ENCODE measurements at regions not wholly inside any gene's neighbourhood (a gene's known extent, or its start where the extent isn't known, plus 50 kb on each side); places are given as distances from the start of the nearest gene placed in this dataset.

- no peaks in the 10 kb centered on the region for H3K27me3 ChIP-seq (ENCODE audit: insufficient read depth, low read length)
- no peaks in the 10 kb centered on the region for H3K36me3 ChIP-seq (ENCODE audit: insufficient read depth, low read length)
- no peak overlapping the region for H3K4me3 Mint-ChIP-seq (ENCODE audit: unreplicated experiment)
- H3K4me2 ChIP-seq (ENCODE audit: low read length): no peak overlapping the region
- DNase-seq (ENCODE audit: low read depth) (no peak), FAIRE-seq (no peak)
- peaks cover 5% of the 10 kb centered on the region for H3K4me1 ChIP-seq (ENCODE audit: insufficient read depth, low read length)
- no peaks in the 10 kb centered on the region for H3K79me2 ChIP-seq (ENCODE audit: insufficient read depth, low read length)
- H3K27ac ChIP-seq (ENCODE audit: low read depth, low read length): no peak overlapping the region
- no peaks in the 10 kb centered on the region for H3K27me3 Mint-ChIP-seq (ENCODE audit: low read depth, unreplicated experiment)
- no peak overlapping the region for H3K4me3 ChIP-seq (ENCODE audit: insufficient read depth, low read depth, low read length)
- no peak overlapping the region for H3K9ac ChIP-seq (ENCODE audit: low read length)
- H3K9me3 Mint-ChIP-seq (ENCODE audit: unreplicated experiment): no peaks in the 10 kb centered on the region
- no peak overlapping the region for H3K27ac Mint-ChIP-seq (ENCODE audit: unreplicated experiment)
- TF ChIP-seq CTCF (IDR thresholded peaks at IDR 0.05; ENCODE audit: insufficient read depth, low read depth, low read length): no peak
- no peak for TF ChIP-seq EZH2 (IDR thresholded peaks at IDR 0.05; ENCODE audit: insufficient read depth, low read length)
- no peaks in the 10 kb centered on the region for H4K20me1 ChIP-seq (ENCODE audit: insufficient read depth, low read length)
- no peaks in the 10 kb centered on the region for H3K9me3 ChIP-seq (ENCODE audit: insufficient read depth, low read depth, low read length)
- peaks cover 4% of the 10 kb centered on the region for H3K4me1 Mint-ChIP-seq (ENCODE audit: low read depth, unreplicated experiment)
- no peak overlapping the region for H2AFZ ChIP-seq (ENCODE audit: low read depth, low read length)
- H3K36me3 Mint-ChIP-seq (ENCODE audit: low read depth, unreplicated experiment): no peaks in the 10 kb centered on the region
These were observed 303.1 kb upstream of the SEMA6D start for GRCh38 chr15:47414207-47414606.

- H3K4me3 ChIP-seq (ENCODE audit: insufficient read depth, low read depth, low read length): no peak overlapping the region
- H3K36me3 ChIP-seq (ENCODE audit: insufficient read depth, low read length): no peaks in the 10 kb centered on the region
- H3K4me1 ChIP-seq (ENCODE audit: insufficient read depth, low read length): peaks cover 5% of the 10 kb centered on the region
- no peaks in the 10 kb centered on the region for H3K27me3 ChIP-seq (ENCODE audit: insufficient read depth, low read length)
- no peaks in the 10 kb centered on the region for H3K9me3 ChIP-seq (ENCODE audit: insufficient read depth, low read depth, low read length)
- H3K9ac ChIP-seq (ENCODE audit: low read length): no peak overlapping the region
- H3K36me3 Mint-ChIP-seq (ENCODE audit: low read depth, unreplicated experiment): no peaks in the 10 kb centered on the region
- no peak overlapping the region for H2AFZ ChIP-seq (ENCODE audit: low read depth, low read length)
- H3K27ac ChIP-seq (ENCODE audit: low read depth, low read length): no peak overlapping the region
- FAIRE-seq: no peak
- H3K4me2 ChIP-seq (ENCODE audit: low read length): peak overlapping the region; percentile 62
- no peaks in the 10 kb centered on the region for H3K9me3 Mint-ChIP-seq (ENCODE audit: unreplicated experiment)
- H3K27ac Mint-ChIP-seq (ENCODE audit: unreplicated experiment): no peak overlapping the region
- H3K4me3 Mint-ChIP-seq (ENCODE audit: unreplicated experiment): no peak overlapping the region
- no peaks in the 10 kb centered on the region for H4K20me1 ChIP-seq (ENCODE audit: insufficient read depth, low read length)
- no peaks in the 10 kb centered on the region for H3K27me3 Mint-ChIP-seq (ENCODE audit: low read depth, unreplicated experiment)
- H3K4me1 Mint-ChIP-seq (ENCODE audit: low read depth, unreplicated experiment): peaks cover 4% of the 10 kb centered on the region
- H3K79me2 ChIP-seq (ENCODE audit: insufficient read depth, low read length): no peaks in the 10 kb centered on the region
- DNase-seq (ENCODE audit: low read depth): no peak
- TF ChIP-seq CTCF (IDR thresholded peaks at IDR 0.05; ENCODE audit: insufficient read depth, low read depth, low read length) (no peak), EZH2 (IDR thresholded peaks at IDR 0.05; ENCODE audit: insufficient read depth, low read length) (no peak)
These were observed 301.8 kb upstream of the SEMA6D start for GRCh38 chr15:47415539-47415971.

GRCh38 chr15:47422881-47423665, 294.2 kb upstream of the SEMA6D start:
- Mint-ChIP-seq H3K27me3 (ENCODE audit: low read depth, unreplicated experiment) (peaks cover 3% of the 10 kb centered on the region), H3K4me3 (ENCODE audit: unreplicated experiment) (no peak overlapping the region), H3K9me3 (ENCODE audit: unreplicated experiment) (no peaks in the 10 kb centered on the region), H3K27ac (ENCODE audit: unreplicated experiment) (no peak overlapping the region), H3K36me3 (ENCODE audit: low read depth, unreplicated experiment) (no peaks in the 10 kb centered on the region), H3K4me1 (ENCODE audit: low read depth, unreplicated experiment) (peaks cover 2% of the 10 kb centered on the region)
- no peak overlapping the region for H3K9ac ChIP-seq (ENCODE audit: low read length)
- H3K4me1 ChIP-seq (ENCODE audit: insufficient read depth, low read length): peaks cover 4% of the 10 kb centered on the region
- no peak overlapping the region for H3K27ac ChIP-seq (ENCODE audit: low read depth, low read length)
- H3K4me3 ChIP-seq (ENCODE audit: insufficient read depth, low read depth, low read length): no peak overlapping the region
- H3K27me3 ChIP-seq (ENCODE audit: insufficient read depth, low read length): no peaks in the 10 kb centered on the region
- FAIRE-seq (no peak), DNase-seq (ENCODE audit: low read depth) (no peak)
- no peak overlapping the region for H2AFZ ChIP-seq (ENCODE audit: low read depth, low read length)
- TF ChIP-seq CTCF (IDR thresholded peaks at IDR 0.05; ENCODE audit: insufficient read depth, low read depth, low read length) (no peak), EZH2 (IDR thresholded peaks at IDR 0.05; ENCODE audit: insufficient read depth, low read length) (no peak)
- no peaks in the 10 kb centered on the region for H4K20me1 ChIP-seq (ENCODE audit: insufficient read depth, low read length)
- H3K9me3 ChIP-seq (ENCODE audit: insufficient read depth, low read depth, low read length): no peaks in the 10 kb centered on the region
- no peaks in the 10 kb centered on the region for H3K79me2 ChIP-seq (ENCODE audit: insufficient read depth, low read length)
- H3K36me3 ChIP-seq (ENCODE audit: insufficient read depth, low read length): no peaks in the 10 kb centered on the region
- peak overlapping the region; percentile 14 for H3K4me2 ChIP-seq (ENCODE audit: low read length)

Data from astrocyte (in vitro differentiated cells and primary cell).